ENCODE measurements at regions not wholly inside any gene's neighbourhood (a gene's known extent, or its start where the extent isn't known, plus 50 kb on each side); places are given as distances from the start of the nearest gene placed in this dataset.

DNA sequence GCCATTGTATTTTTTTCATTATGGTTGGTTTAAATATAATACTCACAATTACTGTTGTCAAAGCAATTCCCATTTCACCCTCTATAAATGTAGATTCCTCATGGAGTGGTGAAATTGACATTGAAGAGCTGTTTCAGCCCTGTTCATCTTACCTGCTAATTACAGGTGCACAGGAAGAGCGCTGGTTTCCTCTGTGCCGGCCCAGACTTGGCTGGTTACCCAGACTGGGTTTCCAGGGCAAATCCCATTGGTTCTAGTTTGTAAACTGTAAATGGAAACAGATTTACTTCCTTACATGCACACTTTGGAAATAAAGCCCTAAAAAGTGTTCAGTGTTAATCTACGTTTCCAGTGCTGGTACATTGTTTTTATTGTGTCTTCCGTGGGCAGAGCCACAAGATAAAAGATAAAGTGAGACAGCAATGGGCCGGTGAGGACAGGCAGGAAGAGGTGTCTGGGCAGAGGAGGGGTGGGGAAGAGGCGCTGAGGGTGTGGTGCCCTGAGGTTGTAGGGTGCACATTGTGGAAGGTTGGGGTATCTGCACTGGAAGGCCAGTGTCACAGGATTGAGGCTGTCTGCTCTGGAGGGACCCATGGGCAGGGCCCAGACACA is 71.6 kb upstream of the ZPBP start:
- DNase-seq = no peak

DNA sequence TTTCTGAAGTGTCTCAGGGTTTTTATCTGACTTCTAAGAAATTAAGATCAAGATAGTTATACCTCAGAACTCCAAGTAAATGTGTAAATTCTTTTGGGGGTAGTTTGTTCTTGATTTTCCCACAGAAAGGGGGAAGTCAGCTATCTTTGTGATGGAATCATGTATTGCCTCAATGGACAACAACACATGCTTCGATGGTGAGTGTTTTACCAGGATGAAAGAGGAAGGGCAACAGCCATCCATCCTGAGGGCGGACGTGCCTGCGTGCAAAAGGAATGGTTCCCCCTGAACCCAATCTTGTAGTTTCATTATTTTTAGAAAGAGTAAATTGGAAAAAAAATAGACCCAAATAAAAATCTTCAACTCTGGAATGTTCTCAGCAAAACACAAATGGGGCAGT is 67.2 kb upstream of the ZPBP start:
- DNase-seq = no peak

DNA sequence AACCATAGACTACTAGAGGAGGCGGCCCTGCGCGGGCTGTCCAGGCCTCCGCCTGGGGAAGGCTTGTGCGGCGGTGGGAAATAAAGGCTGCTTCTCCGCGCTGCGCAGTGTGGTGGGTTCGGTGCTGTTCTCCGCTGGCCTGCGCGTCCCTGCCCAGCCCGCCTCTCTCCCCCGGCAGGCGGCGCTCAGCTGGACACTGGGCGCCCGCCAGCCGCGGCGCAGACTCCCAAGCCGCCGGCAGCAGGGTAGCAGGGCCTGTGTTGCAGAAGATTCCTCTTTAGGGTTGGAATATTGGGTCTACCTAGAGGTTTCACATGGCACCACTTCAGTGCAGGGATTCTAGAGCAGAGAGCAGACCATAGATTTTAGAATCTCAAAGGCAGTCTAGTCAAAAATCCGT is 66.1 kb upstream of the ZPBP start:
- DNase-seq = no peak

DNA sequence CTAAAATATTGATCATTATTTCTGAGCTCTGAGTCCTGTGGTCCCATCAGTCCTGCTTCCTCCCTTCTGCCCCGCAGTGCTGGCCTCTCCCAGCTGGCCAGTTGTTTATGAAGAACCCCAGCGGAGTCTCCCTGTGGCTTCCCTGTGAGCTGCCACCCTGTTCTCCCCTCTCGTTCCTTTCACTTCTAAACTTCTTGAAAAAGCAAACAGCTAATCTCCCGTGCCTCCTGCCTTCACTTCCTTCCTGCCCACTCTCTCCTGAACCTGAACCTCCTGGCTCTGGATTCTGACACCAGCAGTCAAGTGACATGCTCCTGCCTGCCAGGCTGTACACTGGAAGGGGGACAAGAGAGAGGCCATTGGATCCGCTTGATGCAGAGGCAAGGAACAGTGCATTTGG is 63.7 kb upstream of the ZPBP start:
- DNase-seq = no peak

DNA sequence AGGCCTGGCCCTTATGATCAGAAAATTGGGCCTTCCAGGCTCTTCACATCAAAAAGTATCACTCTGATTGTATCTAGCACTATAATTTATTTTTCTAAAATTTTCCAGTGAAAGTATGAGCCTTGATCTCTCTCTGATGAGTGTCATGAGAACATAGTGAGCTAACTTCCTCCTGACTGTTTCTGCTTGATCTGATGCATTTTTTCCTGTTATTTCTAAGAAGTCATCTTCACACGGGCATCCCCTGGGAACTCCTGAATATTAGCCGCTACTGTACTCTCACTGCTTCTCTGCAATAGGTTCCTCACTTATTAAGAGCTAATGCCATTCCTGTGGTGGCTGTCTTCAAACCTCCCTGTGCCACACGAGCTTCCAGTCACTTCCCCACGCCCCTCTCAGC is 63.1 kb upstream of the ZPBP start:
- no peak for DNase-seq

DNA sequence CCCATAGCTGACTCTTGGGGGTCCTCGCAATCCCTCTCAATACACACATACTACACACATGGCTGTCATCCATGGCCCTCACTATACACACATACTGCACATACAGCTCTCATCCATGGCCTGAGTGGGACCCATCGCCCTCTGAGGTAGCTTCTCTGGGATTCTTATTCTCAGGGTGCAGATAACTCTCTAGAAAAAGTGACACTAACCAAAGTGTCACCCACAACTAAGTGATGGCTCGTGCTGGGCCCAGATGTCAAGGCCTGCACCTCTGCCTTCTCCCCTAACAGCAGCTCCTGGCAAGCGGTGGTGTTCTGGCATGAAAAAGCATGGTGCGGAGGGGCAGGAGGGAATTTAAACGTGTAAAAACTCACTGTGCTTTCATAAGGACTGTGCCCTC is 62.7 kb upstream of the ZPBP start:
- DNase-seq = no peak

DNA sequence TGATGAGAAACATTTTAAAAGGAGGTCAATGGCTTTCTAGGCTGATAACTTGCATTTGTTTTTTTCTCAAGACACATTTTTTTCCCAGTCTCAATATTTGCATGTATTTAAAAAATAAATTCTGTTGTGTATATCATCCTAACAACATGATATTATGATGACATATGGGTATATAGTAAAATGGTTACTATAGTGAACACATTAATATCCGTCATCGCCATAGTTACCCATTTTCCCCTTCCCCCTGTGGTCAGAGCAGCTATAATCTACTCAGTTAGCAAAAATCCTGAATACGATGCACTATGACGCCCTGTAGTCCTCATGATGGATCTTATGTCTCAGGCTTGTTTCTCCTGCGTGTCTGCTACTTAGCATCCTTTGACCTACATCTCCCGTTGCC is 60.9 kb upstream of the ZPBP start:
- DNase-seq = no peak

DNA sequence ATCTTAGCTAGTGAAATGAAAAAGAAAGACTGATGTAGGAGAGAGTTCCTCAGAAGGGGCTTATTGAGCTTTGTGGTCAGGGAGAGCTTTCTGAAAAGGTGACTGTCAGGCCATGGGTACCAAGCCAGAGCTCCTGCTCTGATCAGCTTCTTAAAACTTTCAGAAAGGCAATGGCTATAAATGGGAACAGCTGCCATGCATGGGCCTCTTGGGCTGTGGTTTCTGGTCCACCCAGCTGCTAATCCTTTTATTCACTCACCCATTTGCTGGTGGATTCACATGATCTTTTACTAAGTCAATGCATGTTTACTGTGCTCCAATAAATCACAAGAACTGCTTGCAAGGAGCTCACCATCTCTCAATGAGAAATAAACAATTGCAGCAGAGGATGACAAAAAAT is 60.1 kb upstream of the ZPBP start:
- DNase-seq = no peak

DNA sequence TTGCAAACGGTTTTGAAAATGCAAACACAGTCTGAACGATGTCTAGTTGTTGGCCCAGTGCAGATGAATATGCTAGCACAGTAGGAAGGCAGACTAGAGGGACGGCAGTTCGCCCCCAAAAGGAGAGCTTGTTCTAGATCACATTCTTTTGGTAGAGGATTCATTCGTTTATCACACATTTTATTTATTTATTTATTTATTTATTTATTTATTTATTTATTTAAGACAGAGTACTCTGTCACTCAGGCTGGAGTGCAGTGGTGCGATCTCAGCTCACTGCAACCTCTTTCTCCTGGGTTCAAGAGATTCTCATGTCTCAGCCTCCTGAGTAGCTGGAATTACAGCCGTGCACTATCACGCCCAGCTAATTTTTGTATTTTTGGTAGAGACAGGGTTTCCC is 59.4 kb upstream of the ZPBP start:
- no peak for DNase-seq

DNA sequence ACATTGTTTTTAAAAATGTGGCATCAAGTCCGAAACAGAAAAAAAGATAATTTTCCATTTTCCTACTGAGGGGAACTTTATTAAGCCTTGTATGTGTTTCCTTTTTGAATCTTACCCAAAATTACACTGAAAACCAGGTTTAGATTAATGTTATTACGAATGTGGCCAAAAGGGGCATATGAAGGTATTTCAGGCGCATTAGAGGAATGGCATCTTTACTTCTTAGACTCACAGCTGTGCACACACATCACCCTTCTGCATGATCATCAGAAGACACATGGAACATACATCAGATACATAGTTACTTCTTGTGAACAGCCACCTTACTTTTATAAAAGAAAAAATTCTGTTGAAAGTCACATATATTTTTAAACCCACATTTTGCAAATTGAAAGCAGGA is 58.6 kb upstream of the ZPBP start:
- no peak for DNase-seq

DNA sequence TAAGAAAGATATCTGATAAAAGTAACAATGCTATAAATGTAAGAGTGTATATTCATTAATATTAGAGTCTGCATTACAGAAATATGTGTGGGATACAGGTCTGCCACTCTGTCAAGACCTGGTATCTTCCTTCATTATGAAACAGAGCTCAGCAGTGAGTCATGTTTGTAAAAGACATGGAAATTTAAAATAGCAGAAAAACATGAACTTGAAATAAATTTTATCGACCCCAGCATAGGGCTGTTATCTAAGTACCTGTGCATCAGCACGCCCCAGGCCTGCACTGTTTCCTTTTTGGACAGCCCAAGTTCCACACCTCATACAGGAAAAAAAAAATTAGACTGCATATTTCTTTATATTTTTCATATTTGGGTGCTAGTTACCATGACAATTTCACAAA is 58.0 kb upstream of the ZPBP start:
- DNase-seq = no peak

DNA sequence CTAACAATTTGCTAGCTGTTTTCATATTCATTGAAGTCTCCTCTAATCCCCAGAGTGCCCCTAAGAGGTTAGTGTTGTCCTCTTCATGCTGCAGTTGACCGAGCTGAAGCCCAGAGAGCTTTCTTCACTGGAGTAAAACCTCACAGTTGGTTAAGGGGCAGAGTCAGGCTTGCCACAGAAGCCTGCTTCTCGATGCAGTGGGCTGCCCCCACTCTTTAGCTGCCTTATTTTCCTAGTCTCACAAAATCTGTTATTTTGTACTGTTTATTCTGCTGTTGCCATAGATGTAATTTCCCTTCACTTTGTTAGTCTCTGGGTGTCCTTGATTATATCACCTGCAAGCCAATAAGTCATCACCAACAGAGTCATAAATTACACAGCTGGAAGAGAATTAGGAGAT is 56.3 kb upstream of the ZPBP start:
- no peak for DNase-seq

DNA sequence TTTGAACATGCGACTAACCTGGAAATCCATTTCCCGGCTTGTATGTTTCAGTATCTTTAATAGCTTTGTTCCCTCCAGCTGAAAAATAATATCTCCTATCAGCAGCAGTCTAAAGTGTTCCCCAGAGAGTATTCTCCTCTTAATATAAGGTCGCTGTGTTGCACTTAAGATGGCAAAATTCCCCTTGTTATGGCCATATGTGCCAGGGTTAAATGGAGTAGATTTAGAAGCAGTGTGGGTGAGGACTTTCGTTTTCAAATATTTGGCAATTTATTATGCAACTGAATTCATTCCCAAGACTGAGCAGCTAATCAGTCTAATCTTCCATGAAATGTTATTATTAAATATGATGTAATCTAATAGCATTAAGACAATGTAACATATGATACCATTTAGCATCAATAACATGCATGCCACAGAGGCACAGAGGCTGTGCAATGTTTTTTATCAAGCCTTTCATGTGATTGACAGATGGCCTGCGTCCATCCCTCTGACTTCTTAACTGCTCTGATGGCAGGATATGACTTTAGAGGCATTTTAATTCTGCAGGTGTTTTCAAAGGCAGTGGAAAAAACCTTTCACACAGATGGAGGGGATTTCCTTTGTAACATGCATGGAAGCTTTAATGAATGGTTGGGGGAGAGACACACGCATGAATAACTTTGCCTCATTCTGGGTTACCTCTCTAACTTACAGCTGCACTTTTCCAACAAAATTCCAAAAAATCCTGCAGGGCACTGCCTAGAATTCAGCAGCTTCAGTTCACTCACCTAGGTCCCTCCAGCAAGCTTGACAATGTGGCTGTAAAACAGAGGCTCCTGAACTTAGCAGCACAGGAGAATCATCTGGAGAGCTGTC is 55.1 kb upstream of the ZPBP start:
- no peak for DNase-seq

DNA sequence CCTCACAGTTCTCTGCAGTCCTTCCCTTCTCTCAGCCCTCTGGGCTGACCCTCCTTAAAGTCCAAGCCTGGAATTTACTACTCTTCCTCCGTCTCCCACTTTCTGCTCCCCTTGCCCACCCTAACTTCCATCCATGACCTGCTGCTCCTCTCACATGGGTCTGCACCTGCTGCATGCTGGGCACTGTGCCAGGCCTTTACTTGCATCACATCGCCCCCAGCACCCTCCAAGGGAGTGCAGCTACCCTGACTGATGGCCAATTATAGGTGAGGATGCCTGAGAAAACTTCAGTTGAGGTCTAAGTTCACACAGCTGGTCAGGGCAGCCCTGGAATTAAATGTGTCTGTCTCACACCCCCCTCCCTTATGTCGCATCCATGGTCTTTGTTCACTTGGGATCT is 53.6 kb upstream of the ZPBP start:
- no peak for DNase-seq

DNA sequence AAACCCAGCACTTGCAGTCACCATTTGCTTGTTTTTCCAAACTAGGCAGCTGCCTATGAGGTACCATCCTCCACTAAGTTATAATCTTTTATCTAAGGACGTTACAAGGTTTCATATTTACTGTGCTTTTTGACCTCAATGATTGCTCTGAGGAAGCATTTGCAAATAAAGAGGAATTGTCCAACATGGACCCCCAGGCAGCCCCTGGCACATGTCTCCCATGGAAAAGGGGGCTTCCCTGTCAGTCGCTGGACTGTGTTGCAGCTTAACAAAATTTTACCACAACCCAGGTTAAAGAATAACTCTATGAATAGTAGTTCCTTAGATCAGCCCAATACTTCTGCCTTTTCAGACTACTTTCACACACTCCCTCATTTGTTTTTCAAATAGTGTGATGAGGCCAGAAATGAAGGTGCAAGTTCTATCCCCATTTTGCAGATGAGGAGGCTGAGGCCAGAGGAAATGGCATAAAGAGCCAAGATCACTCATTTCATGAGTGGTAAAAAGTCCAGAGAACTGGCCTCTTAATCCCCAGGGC is 52.8 kb upstream of the ZPBP start:
- no peak for DNase-seq

DNA sequence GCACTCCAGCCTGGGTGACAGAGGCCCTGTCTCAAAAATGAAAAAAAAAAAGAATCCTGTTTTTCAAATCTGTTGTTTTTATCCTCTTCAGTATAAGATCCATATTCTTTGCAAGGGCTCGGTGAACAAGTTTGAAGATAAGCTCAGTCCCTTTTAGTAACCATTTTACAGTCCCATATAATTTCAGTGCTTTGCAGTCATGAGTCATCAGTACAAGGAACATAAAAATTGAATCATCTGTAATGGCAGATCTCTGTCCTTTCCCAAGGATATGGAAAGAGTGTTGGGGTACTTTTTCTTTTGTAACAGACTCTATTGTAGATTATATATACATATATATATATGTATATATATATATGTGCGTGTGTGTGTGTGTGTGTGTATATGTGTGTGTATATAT is 52.2 kb upstream of the ZPBP start:
- DNase-seq = no peak
